ENCODE measurements at regions not wholly inside any gene's neighbourhood (a gene's known extent, or its start where the extent isn't known, plus 50 kb on each side); places are given as distances from the start of the nearest gene placed in this dataset.

DNA sequence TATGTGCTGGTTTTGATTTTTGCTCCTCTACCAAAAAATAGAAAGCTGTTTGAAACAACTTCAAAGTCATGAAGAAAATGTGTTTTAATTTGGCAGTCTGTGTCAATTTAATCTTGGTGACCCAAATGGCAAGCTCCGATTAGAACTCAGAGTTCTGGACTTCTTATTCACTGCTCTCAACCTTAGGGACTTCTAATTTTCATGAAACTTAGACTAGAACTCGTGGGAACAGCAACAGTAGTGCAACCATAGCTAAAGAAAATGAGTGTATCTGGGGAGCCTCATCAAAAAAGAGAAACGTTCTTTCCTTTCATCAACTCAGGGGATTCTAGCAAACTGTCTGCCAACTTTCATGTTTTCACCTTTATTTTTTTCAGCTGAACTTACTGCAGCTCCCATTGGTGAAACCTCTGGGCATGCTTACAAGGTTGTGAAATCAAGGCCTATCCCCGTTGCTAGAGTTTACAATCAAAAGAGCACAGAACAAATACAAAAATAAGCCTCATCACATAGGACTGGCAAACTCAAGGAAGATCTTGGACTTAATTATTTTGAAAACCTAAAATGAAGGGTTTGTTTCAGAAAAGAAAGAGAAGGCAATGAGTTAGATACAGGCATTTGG is 114.0 kb upstream of the HSF2 start:
- Histone ChIP-seq H3K27ac (replicated peaks) (no peak overlapping the region), H3K4me3 (replicated peaks; ENCODE audit: insufficient read depth, low read length) (no peak overlapping the region), H3K27me3 (ENCODE audit: insufficient read depth, poor library complexity, severe bottlenecking) (no peaks in the 10 kb centered on the region)
- TF ChIP-seq, protein P1, sequence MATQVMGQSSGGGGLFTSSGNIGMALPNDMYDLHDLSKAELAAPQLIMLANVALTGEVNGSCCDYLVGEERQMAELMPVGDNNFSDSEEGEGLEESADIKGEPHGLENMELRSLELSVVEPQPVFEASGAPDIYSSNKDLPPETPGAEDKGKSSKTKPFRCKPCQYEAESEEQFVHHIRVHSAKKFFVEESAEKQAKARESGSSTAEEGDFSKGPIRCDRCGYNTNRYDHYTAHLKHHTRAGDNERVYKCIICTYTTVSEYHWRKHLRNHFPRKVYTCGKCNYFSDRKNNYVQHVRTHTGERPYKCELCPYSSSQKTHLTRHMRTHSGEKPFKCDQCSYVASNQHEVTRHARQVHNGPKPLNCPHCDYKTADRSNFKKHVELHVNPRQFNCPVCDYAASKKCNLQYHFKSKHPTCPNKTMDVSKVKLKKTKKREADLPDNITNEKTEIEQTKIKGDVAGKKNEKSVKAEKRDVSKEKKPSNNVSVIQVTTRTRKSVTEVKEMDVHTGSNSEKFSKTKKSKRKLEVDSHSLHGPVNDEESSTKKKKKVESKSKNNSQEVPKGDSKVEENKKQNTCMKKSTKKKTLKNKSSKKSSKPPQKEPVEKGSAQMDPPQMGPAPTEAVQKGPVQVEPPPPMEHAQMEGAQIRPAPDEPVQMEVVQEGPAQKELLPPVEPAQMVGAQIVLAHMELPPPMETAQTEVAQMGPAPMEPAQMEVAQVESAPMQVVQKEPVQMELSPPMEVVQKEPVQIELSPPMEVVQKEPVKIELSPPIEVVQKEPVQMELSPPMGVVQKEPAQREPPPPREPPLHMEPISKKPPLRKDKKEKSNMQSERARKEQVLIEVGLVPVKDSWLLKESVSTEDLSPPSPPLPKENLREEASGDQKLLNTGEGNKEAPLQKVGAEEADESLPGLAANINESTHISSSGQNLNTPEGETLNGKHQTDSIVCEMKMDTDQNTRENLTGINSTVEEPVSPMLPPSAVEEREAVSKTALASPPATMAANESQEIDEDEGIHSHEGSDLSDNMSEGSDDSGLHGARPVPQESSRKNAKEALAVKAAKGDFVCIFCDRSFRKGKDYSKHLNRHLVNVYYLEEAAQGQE (IDR thresholded peaks at IDR 0.05; ENCODE audit: insufficient replicate concordance, low read depth): no peak
- TF ChIP-seq, protein P2, sequence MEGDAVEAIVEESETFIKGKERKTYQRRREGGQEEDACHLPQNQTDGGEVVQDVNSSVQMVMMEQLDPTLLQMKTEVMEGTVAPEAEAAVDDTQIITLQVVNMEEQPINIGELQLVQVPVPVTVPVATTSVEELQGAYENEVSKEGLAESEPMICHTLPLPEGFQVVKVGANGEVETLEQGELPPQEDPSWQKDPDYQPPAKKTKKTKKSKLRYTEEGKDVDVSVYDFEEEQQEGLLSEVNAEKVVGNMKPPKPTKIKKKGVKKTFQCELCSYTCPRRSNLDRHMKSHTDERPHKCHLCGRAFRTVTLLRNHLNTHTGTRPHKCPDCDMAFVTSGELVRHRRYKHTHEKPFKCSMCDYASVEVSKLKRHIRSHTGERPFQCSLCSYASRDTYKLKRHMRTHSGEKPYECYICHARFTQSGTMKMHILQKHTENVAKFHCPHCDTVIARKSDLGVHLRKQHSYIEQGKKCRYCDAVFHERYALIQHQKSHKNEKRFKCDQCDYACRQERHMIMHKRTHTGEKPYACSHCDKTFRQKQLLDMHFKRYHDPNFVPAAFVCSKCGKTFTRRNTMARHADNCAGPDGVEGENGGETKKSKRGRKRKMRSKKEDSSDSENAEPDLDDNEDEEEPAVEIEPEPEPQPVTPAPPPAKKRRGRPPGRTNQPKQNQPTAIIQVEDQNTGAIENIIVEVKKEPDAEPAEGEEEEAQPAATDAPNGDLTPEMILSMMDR (IDR thresholded peaks at IDR 0.05; ENCODE audit: insufficient read depth, low read length): no peak
- TF ChIP-seq POLR2AphosphoS5 (IDR thresholded peaks at IDR 0.05; ENCODE audit: low read depth) (no peak), GABPA (IDR thresholded peaks at IDR 0.05; ENCODE audit: low read depth) (no peak), SPI1 (IDR thresholded peaks at IDR 0.05; ENCODE audit: borderline replicate concordance, low read depth) (no peak)
- no peak for DNase-seq (ENCODE audit: low read depth in 1 of 2, low spot score in 1 of 2)

DNA sequence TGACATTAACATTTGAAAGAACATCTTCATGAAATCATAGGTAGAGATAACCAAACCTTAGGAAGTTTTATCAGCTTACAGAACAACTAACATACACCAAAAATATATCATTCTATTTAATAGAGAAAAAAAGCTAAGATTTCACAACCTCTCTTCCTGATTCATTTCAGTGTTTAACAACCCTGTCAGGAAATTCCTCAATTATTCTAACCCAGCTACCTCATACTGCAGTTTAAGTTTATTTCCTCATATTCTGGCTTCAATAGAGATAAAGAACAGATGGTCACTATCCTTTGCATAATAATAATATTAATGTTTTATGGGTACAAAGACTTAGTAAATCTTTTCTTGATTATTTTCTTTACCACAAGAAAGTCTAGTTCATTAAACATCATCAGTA is 112.9 kb upstream of the HSF2 start:
- Histone ChIP-seq H3K4me3 (replicated peaks; ENCODE audit: insufficient read depth, low read length) (no peak overlapping the region), H3K27ac (replicated peaks) (no peak overlapping the region), H3K27me3 (ENCODE audit: insufficient read depth, poor library complexity, severe bottlenecking) (no peaks in the 10 kb centered on the region)
- no peak for DNase-seq (ENCODE audit: low read depth in 1 of 2, low spot score in 1 of 2)
- TF ChIP-seq, protein P2 (IDR thresholded peaks at IDR 0.05; ENCODE audit: insufficient read depth, low read length): no peak
- TF ChIP-seq GABPA (IDR thresholded peaks at IDR 0.05; ENCODE audit: low read depth) (no peak), SPI1 (IDR thresholded peaks at IDR 0.05; ENCODE audit: borderline replicate concordance, low read depth) (no peak), POLR2AphosphoS5 (IDR thresholded peaks at IDR 0.05; ENCODE audit: low read depth) (no peak)
- TF ChIP-seq, protein P1 (IDR thresholded peaks at IDR 0.05; ENCODE audit: insufficient replicate concordance, low read depth): no peak

DNA sequence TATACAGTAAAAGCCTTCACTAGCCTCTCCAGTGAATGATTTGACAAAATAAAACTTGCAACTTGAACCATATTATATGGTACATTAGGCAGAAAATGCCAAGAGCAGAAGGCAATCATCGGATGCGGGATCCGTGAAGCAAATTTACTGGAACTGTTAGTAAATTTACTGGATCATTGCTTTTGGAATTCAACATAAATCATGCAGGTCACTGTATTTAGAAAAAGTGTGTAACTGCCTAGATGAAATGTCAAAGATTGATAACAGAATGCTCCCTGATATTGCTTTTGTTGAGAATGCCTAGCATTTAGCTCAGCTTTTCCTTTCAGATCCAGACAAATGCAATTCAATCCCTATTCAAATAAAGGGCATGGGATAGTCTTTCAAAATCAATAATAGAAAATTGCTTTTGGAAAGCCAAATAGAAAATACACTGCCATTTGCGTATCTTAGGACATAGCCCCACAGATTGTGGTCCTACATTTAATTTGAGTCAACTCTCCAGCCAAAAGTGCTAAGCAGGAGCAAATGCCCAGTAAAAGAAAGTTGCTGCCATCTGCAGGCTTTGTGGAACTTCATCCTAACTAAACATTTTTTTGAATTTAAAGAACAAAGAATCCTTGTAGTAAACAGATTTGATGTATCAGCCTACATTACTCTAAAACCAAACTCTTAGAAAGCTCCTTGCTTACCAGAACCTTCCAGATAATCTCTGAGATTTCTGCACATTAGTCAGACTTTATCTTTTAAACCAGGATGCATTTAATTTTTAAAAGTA is 109.5 kb upstream of the HSF2 start:
- TF ChIP-seq SPI1 (IDR thresholded peaks at IDR 0.05; ENCODE audit: borderline replicate concordance, low read depth) (no peak), GABPA (IDR thresholded peaks at IDR 0.05; ENCODE audit: low read depth) (no peak), POLR2AphosphoS5 (IDR thresholded peaks at IDR 0.05; ENCODE audit: low read depth) (no peak)
- TF ChIP-seq, protein P2 (IDR thresholded peaks at IDR 0.05; ENCODE audit: insufficient read depth, low read length): no peak
- TF ChIP-seq, protein P1 (IDR thresholded peaks at IDR 0.05; ENCODE audit: insufficient replicate concordance, low read depth): no peak
- Histone ChIP-seq H3K27me3 (ENCODE audit: insufficient read depth, poor library complexity, severe bottlenecking) (no peaks in the 10 kb centered on the region), H3K4me3 (replicated peaks; ENCODE audit: insufficient read depth, low read length) (no peak overlapping the region), H3K27ac (replicated peaks) (no peak overlapping the region)
- no peak for DNase-seq (ENCODE audit: low read depth in 1 of 2, low spot score in 1 of 2)
